ENCODE measurements at regions not wholly inside any gene's neighbourhood (a gene's known extent, or its start where the extent isn't known, plus 50 kb on each side); places are given as distances from the start of the nearest gene placed in this dataset.

DNA sequence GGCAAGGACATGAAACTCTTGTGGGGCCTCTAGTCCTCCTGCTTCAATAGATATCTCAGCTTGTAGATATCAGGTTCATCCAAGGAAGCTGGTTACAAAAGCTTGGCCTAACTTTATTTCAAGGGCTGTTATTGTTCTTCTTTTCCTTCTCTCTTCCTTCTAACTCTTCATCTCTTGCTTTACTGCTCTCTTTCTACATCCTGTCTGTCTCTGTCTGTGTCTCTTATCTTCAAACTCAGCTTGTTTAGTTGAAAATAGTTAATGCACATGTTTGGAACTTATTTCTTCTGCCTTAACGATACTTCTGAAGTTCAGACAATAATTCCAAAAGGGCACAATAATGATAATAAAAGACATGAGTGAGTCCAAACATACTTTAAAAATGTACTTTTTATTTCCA is 393.9 kb downstream of the NXPH1 start:
- TF ChIP-seq, protein P1, sequence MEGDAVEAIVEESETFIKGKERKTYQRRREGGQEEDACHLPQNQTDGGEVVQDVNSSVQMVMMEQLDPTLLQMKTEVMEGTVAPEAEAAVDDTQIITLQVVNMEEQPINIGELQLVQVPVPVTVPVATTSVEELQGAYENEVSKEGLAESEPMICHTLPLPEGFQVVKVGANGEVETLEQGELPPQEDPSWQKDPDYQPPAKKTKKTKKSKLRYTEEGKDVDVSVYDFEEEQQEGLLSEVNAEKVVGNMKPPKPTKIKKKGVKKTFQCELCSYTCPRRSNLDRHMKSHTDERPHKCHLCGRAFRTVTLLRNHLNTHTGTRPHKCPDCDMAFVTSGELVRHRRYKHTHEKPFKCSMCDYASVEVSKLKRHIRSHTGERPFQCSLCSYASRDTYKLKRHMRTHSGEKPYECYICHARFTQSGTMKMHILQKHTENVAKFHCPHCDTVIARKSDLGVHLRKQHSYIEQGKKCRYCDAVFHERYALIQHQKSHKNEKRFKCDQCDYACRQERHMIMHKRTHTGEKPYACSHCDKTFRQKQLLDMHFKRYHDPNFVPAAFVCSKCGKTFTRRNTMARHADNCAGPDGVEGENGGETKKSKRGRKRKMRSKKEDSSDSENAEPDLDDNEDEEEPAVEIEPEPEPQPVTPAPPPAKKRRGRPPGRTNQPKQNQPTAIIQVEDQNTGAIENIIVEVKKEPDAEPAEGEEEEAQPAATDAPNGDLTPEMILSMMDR (IDR thresholded peaks at IDR 0.05), result no peak
- Histone ChIP-seq H3K27me3 (no peaks in the 10 kb centered on the region), H3K36me3 (no peaks in the 10 kb centered on the region), H3K27ac (no peak overlapping the region), H3K4me1 (no peaks in the 10 kb centered on the region), H3K4me3 (no peak overlapping the region), H3K9me3 (no peaks in the 10 kb centered on the region)
- intact Hi-C loops (cut with DNase I), result no loop called here
- no peak for DNase-seq (ENCODE audit: extremely low spot score in 2 of 2)

DNA sequence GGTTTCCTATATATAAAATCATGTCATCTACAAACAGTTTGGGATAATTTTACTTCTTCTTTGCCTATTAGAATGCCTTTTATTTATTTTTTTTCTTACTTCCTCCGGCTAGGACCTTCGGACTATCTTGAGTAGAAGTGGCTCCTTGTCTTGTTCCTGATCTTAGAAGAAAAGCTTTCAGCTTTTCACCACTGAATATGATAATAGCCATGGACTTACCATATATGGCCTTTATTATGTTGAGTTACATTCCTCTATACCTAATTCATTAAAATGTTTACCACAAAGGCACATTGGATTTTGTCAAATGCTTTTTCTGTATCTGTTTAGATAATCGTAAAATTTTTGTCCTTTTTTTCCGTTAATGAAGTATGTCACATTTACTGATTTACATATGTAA is 395.7 kb downstream of the NXPH1 start:
- no peak overlapping the region for H3K4me3 ChIP-seq
- H3K9me3 ChIP-seq, result no peaks in the 10 kb centered on the region
- TF ChIP-seq POLR2AphosphoS5 (IDR thresholded peaks at IDR 0.05; ENCODE audit: insufficient read depth in 1 of 2, low read depth in 1 of 2) (no peak), POLR2A (IDR thresholded peaks at IDR 0.05) (no peak)
- TF ChIP-seq, protein P1 (IDR thresholded peaks at IDR 0.05), result no peak
- DNase-seq (ENCODE audit: extremely low spot score in 2 of 2), result no peak
- no peaks in the 10 kb centered on the region for H3K4me1 ChIP-seq
- intact Hi-C loops (cut with DNase I), result no loop called here
- no peaks in the 10 kb centered on the region for H3K36me3 ChIP-seq
- H3K27ac ChIP-seq, result no peak overlapping the region
- no peaks in the 10 kb centered on the region for H3K27me3 ChIP-seq

DNA sequence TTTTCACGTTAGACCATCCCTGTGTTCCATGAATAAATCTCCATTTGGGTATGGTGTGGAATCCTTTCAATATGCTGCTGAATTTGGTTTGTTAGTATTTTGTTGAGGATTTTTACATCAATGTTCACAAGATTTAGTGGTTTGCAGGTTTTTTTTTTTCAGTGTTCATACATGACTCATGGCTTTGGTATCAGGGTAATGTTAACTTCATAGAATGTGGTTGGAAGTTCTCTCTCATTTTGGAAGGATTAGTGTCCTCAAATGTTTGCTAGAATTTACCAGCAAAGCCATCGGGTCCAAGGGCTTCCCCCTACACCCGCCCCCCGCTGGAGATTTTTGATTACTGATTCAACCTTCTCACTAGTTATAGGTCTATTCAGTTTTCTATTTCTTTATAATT is 398.0 kb downstream of the NXPH1 start:
- no peak overlapping the region for H3K4me3 ChIP-seq
- TF ChIP-seq, protein P1 (IDR thresholded peaks at IDR 0.05), result no peak
- TF ChIP-seq POLR2A (IDR thresholded peaks at IDR 0.05), result no peak
- TF ChIP-seq POLR2AphosphoS5 (IDR thresholded peaks at IDR 0.05; ENCODE audit: insufficient read depth in 1 of 2, low read depth in 1 of 2), result no peak
- no peaks in the 10 kb centered on the region for H3K36me3 ChIP-seq
- DNase-seq (ENCODE audit: extremely low spot score in 2 of 2), result no peak
- no peak overlapping the region for H3K27ac ChIP-seq
- H3K9me3 ChIP-seq, result no peaks in the 10 kb centered on the region
- intact Hi-C loops (cut with DNase I), result no loop called here
- no peaks in the 10 kb centered on the region for H3K4me1 ChIP-seq
- H3K27me3 ChIP-seq, result no peaks in the 10 kb centered on the region

DNA sequence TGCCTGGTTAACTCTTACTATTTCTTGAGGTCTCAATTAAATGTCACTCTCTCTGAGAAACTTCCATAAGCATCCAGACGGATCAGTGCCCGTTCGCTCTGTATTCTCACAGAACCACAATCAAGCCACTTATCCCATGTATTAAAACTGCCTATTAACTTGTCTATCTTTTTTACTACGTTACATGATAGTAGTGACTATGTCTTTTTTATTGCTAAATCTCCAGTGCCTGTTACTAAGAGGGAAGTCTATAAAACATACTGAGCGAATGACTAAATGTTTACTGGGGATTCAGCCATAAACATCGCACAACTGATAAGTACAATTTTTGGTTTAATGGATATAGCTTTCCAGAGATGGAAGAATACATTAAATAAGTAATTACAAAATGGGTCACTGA is 399.9 kb downstream of the NXPH1 start:
- TF ChIP-seq, protein P1 (IDR thresholded peaks at IDR 0.05), result no peak
- TF ChIP-seq POLR2A (IDR thresholded peaks at IDR 0.05) (no peak), POLR2AphosphoS5 (IDR thresholded peaks at IDR 0.05; ENCODE audit: insufficient read depth in 1 of 2, low read depth in 1 of 2) (no peak)
- no peaks in the 10 kb centered on the region for H3K4me1 ChIP-seq
- H3K9me3 ChIP-seq, result no peaks in the 10 kb centered on the region
- intact Hi-C loops (cut with DNase I), result no loop called here
- H3K27ac ChIP-seq, result no peak overlapping the region
- H3K27me3 ChIP-seq, result no peaks in the 10 kb centered on the region
- no peaks in the 10 kb centered on the region for H3K36me3 ChIP-seq
- DNase-seq (ENCODE audit: extremely low spot score in 2 of 2), result no peak
- no peak overlapping the region for H3K4me3 ChIP-seq

DNA sequence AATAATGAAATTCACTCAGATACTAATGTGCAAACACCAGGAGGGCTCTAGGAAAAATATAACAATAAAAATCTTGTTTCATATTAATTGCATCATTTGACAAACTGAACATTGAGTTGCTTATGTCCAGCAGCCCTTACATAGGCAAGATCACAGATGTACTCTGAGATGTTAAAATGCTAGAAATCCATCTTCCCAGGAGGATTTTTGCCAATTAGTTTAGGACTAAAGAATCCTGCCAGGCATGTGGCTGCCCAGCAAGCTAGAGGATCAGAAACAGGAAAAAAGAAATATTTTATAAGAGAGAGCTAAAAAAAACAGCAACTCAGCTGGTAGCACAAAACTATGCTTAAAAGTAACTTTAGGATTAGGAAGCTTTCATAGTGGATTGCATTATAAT is 407.8 kb downstream of the NXPH1 start:
- H3K27ac ChIP-seq, result no peak overlapping the region
- intact Hi-C loops (cut with DNase I), result no loop called here
- no peak for DNase-seq (ENCODE audit: extremely low spot score in 2 of 2)
- no peaks in the 10 kb centered on the region for H3K4me1 ChIP-seq
- no peaks in the 10 kb centered on the region for H3K27me3 ChIP-seq
- no peak overlapping the region for H3K4me3 ChIP-seq
- no peak for TF ChIP-seq POLR2AphosphoS5 (IDR thresholded peaks at IDR 0.05; ENCODE audit: insufficient read depth in 1 of 2, low read depth in 1 of 2)
- TF ChIP-seq, protein P1 (IDR thresholded peaks at IDR 0.05), result no peak
- TF ChIP-seq POLR2A (IDR thresholded peaks at IDR 0.05), result no peak
- H3K36me3 ChIP-seq, result no peaks in the 10 kb centered on the region
- H3K9me3 ChIP-seq, result no peaks in the 10 kb centered on the region
